Activated CD8-positive, alpha-beta T cell treated with anti-CD3 and anti-CD28 coated beads for 36 hours (primary cell): ENCODE measurements at regions not wholly inside any gene's neighbourhood (a gene's known extent, or its start where the extent isn't known, plus 50 kb on each side); places are given as distances from the start of the nearest gene placed in this dataset.

Experiments
- ATAC-seq: fragments of 200-7000 bp; cut with Tn5 transposase; one replicate; pipeline ENCODE4 v1.10.0; 2021; ENCODE audit warnings: mild to moderate bottlenecking, moderate library complexity
- CTCF ChIA-PET: fragments of 350-600 bp; sonication (Branson Sonifier 250); formaldehyde crosslinking; loops from one replicate; lab custom pipeline; 2021; ENCODE audit warnings: antibody characterized with exemption; lab: Charles Lee
- POLR2A ChIA-PET: fragments of 350-600 bp; sonication (Branson Sonifier 250); formaldehyde crosslinking; loops from one replicate; lab custom pipeline; 2021; ENCODE audit warnings: antibody characterized with exemption; lab: Charles Lee
- DNase-seq: peaks from one replicate; pipeline ENCODE4 v3.0.0-alpha.2; 2020
- H3K27ac Mint-ChIP-seq: one replicate; pipeline ENCODE4 v1.8.0; 2021; ENCODE audit warnings: mild to moderate bottlenecking, mixed read lengths
- H3K27me3 Mint-ChIP-seq: one replicate; pipeline ENCODE4 v1.8.0; 2021; ENCODE audit warnings: mixed read lengths
- H3K36me3 Mint-ChIP-seq: one replicate; pipeline ENCODE4 v1.8.0; 2021; ENCODE audit warnings: low read depth, mixed read lengths
- H3K4me1 Mint-ChIP-seq: one replicate; pipeline ENCODE4 v1.8.0; 2021; ENCODE audit warnings: low read depth, mixed read lengths
- H3K4me3 Mint-ChIP-seq: one replicate; pipeline ENCODE4 v1.8.0; 2021; ENCODE audit warnings: mild to moderate bottlenecking, moderate library complexity, mixed read lengths
- H3K9me3 Mint-ChIP-seq: one replicate; pipeline ENCODE4 v1.8.0; 2021; ENCODE audit warnings: mixed read lengths
- CTCF ChIP-seq: fragments of 200-600 bp; IDR thresholded peaks from one replicate; pipeline ENCODE4 v1.8.0; 2022; ENCODE audit warnings: antibody characterized with exemption, mild to moderate bottlenecking
- intact Hi-C: fragments of 100-400 bp; cut with micrococcal nuclease; formaldehyde crosslinking; loops from one replicate; pipeline ENCODE4 v1.10.0; 2022

- TF ChIP-seq CTCF = no peak
- H3K4me1 Mint-ChIP-seq = peaks cover 9% of the 10 kb centered on the region
- POLR2A ChIA-PET = interaction anchor here (1.0 kb wide), 1 partner anchor 14 kb away, joined by 5 read pairs; no protein-coding TSS in a partner anchor
- H3K36me3 Mint-ChIP-seq = no peaks in the 10 kb centered on the region
- H3K4me3 Mint-ChIP-seq = no peak overlapping the region
- intact Hi-C loops = no loop called here
- no peaks in the 10 kb centered on the region for H3K27me3 Mint-ChIP-seq
- DNase-seq (no peak), ATAC-seq (no peak)
- H3K9me3 Mint-ChIP-seq = no peaks in the 10 kb centered on the region
- CTCF ChIA-PET = interaction anchor here (0.7 kb wide), 1 partner anchor 8 kb away, joined by 3 read pairs; no protein-coding TSS in a partner anchor
- H3K27ac Mint-ChIP-seq = no peak overlapping the region
These were observed 153.0 kb downstream of the UXS1 start for GRCh38 chr2:106041150-106041549.

GRCh38 chr2:106039634-106040315 is 154.3 kb downstream of the UXS1 start:
- intact Hi-C loops = no loop called here
- Mint-ChIP-seq H3K36me3 (no peaks in the 10 kb centered on the region), H3K9me3 (no peaks in the 10 kb centered on the region), H3K4me1 (peaks cover 8% of the 10 kb centered on the region), H3K27ac (no peak overlapping the region), H3K4me3 (no peak overlapping the region), H3K27me3 (no peaks in the 10 kb centered on the region)
- CTCF ChIA-PET = no interaction called here
- DNase-seq = no peak
- no peak for TF ChIP-seq CTCF
- ATAC-seq = no peak
- POLR2A ChIA-PET = interaction anchor here (0.6 to 0.7 kb wide), 2 partner anchors 102 to 393 kb away, joined by 3 read pairs; no protein-coding TSS in a partner anchor

GRCh38 chr2:106038601-106039375 is 155.3 kb downstream of the UXS1 start:
- intact Hi-C loops = no loop called here

GRCh38 chr2:106037932-106038331 is 156.2 kb downstream of the UXS1 start:
- DNase-seq (no peak), ATAC-seq (no peak)
- H3K36me3 Mint-ChIP-seq = no peaks in the 10 kb centered on the region
- no peak for TF ChIP-seq CTCF
- H3K4me1 Mint-ChIP-seq = peaks cover 8% of the 10 kb centered on the region
- intact Hi-C loops = no loop called here
- no peak overlapping the region for H3K27ac Mint-ChIP-seq
- peaks cover 2% of the 10 kb centered on the region for H3K9me3 Mint-ChIP-seq
- no peaks in the 10 kb centered on the region for H3K27me3 Mint-ChIP-seq
- H3K4me3 Mint-ChIP-seq = no peak overlapping the region
- CTCF ChIA-PET = interaction anchor here (1.2 kb wide), 1 partner anchor 119 kb away, joined by 3 read pairs; no protein-coding TSS in a partner anchor
- POLR2A ChIA-PET = no interaction called here

More at GRCh38 chr2:106038601-106039375, 155.3 kb downstream of the UXS1 start:
- TF ChIP-seq CTCF = no peak
- no peak overlapping the region for H3K27ac Mint-ChIP-seq
- H3K27me3 Mint-ChIP-seq = no peaks in the 10 kb centered on the region
- H3K4me3 Mint-ChIP-seq = no peak overlapping the region
- ChIA-PET POLR2A (no interaction called here), CTCF (no interaction called here)
- no peaks in the 10 kb centered on the region for H3K36me3 Mint-ChIP-seq
- peaks cover 8% of the 10 kb centered on the region for H3K4me1 Mint-ChIP-seq
- ATAC-seq (no peak), DNase-seq (no peak)
- no peaks in the 10 kb centered on the region for H3K9me3 Mint-ChIP-seq

- no peaks in the 10 kb centered on the region for H3K27me3 Mint-ChIP-seq
- TF ChIP-seq CTCF = no peak
- intact Hi-C loops = no loop called here
These were observed 156.8 kb downstream of the UXS1 start for GRCh38 chr2:106037262-106037661.

More at GRCh38 chr2:106037262-106037661, 156.8 kb downstream of the UXS1 start:
- Mint-ChIP-seq H3K36me3 (no peaks in the 10 kb centered on the region), H3K4me3 (no peak overlapping the region), H3K4me1 (peaks cover 8% of the 10 kb centered on the region), H3K27ac (no peak overlapping the region), H3K9me3 (peaks cover 5% of the 10 kb centered on the region)
- DNase-seq (no peak), ATAC-seq (no peak)
- ChIA-PET CTCF (interaction anchor here (0.8 to 1.2 kb wide), 2 partner anchors 19 to 118 kb away, joined by 3 read pairs; no protein-coding TSS in a partner anchor), POLR2A (no interaction called here)
